ENCODE measurements at regions not wholly inside any gene's neighbourhood (a gene's known extent, or its start where the extent isn't known, plus 50 kb on each side); places are given as distances from the start of the nearest gene placed in this dataset.

GRCh38 chr15:97052513-97052912 lies 722.0 kb downstream of the NR2F2 start:
- H3K27me3 ChIP-seq, result no peaks in the 10 kb centered on the region
- H3K9me3 ChIP-seq, result no peaks in the 10 kb centered on the region
- no peak for TF ChIP-seq CTCF (IDR thresholded peaks at IDR 0.05)
- H3K4me1 ChIP-seq (ENCODE audit: control insufficient read depth in 1 of 2, insufficient read depth in 1 of 2, low read depth in 1 of 2, low read length in 1 of 2), result no peaks in the 10 kb centered on the region
- no peak overlapping the region for H3K27ac ChIP-seq
- H3K4me3 ChIP-seq (ENCODE audit: low read depth in 1 of 2, low read length in 1 of 2), result no peak overlapping the region
- H3K36me3 ChIP-seq, result no peaks in the 10 kb centered on the region

GRCh38 chr15:97053635-97054034 lies 723.1 kb downstream of the NR2F2 start:
- TF ChIP-seq CTCF (IDR thresholded peaks at IDR 0.05), result no peak
- Histone ChIP-seq H3K4me3 (ENCODE audit: low read depth in 1 of 2, low read length in 1 of 2) (no peak overlapping the region), H3K4me1 (ENCODE audit: control insufficient read depth in 1 of 2, insufficient read depth in 1 of 2, low read depth in 1 of 2, low read length in 1 of 2) (no peaks in the 10 kb centered on the region), H3K36me3 (no peaks in the 10 kb centered on the region), H3K27ac (no peak overlapping the region), H3K27me3 (no peaks in the 10 kb centered on the region), H3K9me3 (no peaks in the 10 kb centered on the region)

GRCh38 chr15:97057503-97057902 lies 727.0 kb downstream of the NR2F2 start:
- Histone ChIP-seq H3K4me1 (ENCODE audit: control insufficient read depth in 1 of 2, insufficient read depth in 1 of 2, low read depth in 1 of 2, low read length in 1 of 2) (no peaks in the 10 kb centered on the region), H3K27ac (no peak overlapping the region), H3K9me3 (no peaks in the 10 kb centered on the region), H3K36me3 (no peaks in the 10 kb centered on the region), H3K4me3 (ENCODE audit: low read depth in 1 of 2, low read length in 1 of 2) (no peak overlapping the region), H3K27me3 (no peaks in the 10 kb centered on the region)
- no peak for TF ChIP-seq CTCF (IDR thresholded peaks at IDR 0.05)

- no peak for TF ChIP-seq CTCF (IDR thresholded peaks at IDR 0.05)
- no peaks in the 10 kb centered on the region for H3K4me1 ChIP-seq (ENCODE audit: control insufficient read depth in 1 of 2, insufficient read depth in 1 of 2, low read depth in 1 of 2, low read length in 1 of 2)
- no peak overlapping the region for H3K27ac ChIP-seq
- H3K9me3 ChIP-seq, result no peaks in the 10 kb centered on the region
- H3K27me3 ChIP-seq, result no peaks in the 10 kb centered on the region
- H3K4me3 ChIP-seq (ENCODE audit: low read depth in 1 of 2, low read length in 1 of 2), result no peak overlapping the region
- no peaks in the 10 kb centered on the region for H3K36me3 ChIP-seq
Observed at GRCh38 chr15:97059281-97059680, 728.8 kb downstream of the NR2F2 start.

- no peak overlapping the region for H3K4me3 ChIP-seq (ENCODE audit: low read depth in 1 of 2, low read length in 1 of 2)
- no peaks in the 10 kb centered on the region for H3K27me3 ChIP-seq
- H3K27ac ChIP-seq, result no peak overlapping the region
- H3K4me1 ChIP-seq (ENCODE audit: control insufficient read depth in 1 of 2, insufficient read depth in 1 of 2, low read depth in 1 of 2, low read length in 1 of 2), result no peaks in the 10 kb centered on the region
- TF ChIP-seq CTCF (IDR thresholded peaks at IDR 0.05), result no peak
- H3K9me3 ChIP-seq, result no peaks in the 10 kb centered on the region
- H3K36me3 ChIP-seq, result no peaks in the 10 kb centered on the region
Observed at GRCh38 chr15:97061392-97061791, 730.9 kb downstream of the NR2F2 start.

- Histone ChIP-seq H3K4me1 (ENCODE audit: control insufficient read depth in 1 of 2, insufficient read depth in 1 of 2, low read depth in 1 of 2, low read length in 1 of 2) (no peaks in the 10 kb centered on the region), H3K27ac (no peak overlapping the region), H3K27me3 (no peaks in the 10 kb centered on the region), H3K36me3 (no peaks in the 10 kb centered on the region), H3K4me3 (ENCODE audit: low read depth in 1 of 2, low read length in 1 of 2) (no peak overlapping the region), H3K9me3 (no peaks in the 10 kb centered on the region)
- no peak for TF ChIP-seq CTCF (IDR thresholded peaks at IDR 0.05)
Observed at GRCh38 chr15:97071668-97072067, 741.2 kb downstream of the NR2F2 start.
